ENCODE measurements at regions not wholly inside any gene's neighbourhood (a gene's known extent, or its start where the extent isn't known, plus 50 kb on each side); places are given as distances from the start of the nearest gene placed in this dataset.

DNA sequence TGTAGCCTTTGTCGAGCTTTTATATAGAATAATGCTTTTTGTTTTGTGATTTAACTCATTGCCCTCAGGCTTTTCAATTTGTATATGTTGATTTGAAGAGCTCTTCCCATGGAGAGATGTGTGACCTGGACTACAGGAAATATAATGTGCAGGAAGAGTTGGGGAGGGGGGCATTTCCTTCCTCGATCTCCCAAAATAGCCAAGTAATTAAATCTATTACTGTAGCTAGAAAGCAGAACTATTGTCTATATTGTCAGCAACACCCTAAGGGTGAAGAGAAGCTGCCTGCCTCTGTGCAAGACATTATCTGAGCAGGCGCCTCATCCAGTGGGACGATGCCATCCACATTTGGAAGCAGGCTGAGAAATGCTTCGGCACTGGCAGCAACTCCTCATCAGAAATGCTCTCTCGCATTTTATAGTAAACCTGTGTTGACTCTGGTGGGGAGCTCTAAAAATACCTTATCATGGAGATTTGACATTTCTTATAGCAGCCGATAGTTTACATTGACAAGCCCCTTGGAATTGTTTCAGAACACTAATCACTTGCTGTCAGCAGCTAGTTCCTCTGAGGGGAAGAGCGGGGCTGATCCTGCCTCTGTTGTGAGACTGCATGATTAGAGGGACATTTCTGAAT lies 392.5 kb upstream of the RGS6 start:
- peak; percentile 11 for DNase-seq (ENCODE audit: low read depth)
- TF ChIP-seq POLR2A (IDR thresholded peaks at IDR 0.05; ENCODE audit: extremely low read depth, insufficient read length), result no peak
- no peak for TF ChIP-seq MYC (IDR thresholded peaks at IDR 0.05; ENCODE audit: low read depth, low read length)
- TF ChIP-seq, protein P1, sequence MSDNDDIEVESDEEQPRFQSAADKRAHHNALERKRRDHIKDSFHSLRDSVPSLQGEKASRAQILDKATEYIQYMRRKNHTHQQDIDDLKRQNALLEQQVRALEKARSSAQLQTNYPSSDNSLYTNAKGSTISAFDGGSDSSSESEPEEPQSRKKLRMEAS (IDR thresholded peaks at IDR 0.05; ENCODE audit: low read depth, low read length), result no peak
- TF ChIP-seq, protein P2, sequence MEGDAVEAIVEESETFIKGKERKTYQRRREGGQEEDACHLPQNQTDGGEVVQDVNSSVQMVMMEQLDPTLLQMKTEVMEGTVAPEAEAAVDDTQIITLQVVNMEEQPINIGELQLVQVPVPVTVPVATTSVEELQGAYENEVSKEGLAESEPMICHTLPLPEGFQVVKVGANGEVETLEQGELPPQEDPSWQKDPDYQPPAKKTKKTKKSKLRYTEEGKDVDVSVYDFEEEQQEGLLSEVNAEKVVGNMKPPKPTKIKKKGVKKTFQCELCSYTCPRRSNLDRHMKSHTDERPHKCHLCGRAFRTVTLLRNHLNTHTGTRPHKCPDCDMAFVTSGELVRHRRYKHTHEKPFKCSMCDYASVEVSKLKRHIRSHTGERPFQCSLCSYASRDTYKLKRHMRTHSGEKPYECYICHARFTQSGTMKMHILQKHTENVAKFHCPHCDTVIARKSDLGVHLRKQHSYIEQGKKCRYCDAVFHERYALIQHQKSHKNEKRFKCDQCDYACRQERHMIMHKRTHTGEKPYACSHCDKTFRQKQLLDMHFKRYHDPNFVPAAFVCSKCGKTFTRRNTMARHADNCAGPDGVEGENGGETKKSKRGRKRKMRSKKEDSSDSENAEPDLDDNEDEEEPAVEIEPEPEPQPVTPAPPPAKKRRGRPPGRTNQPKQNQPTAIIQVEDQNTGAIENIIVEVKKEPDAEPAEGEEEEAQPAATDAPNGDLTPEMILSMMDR (IDR thresholded peaks at IDR 0.05; ENCODE audit: low read depth, low read length), result no peak
- no peak overlapping the region for H3K4me3 ChIP-seq (ENCODE audit: low read depth, low read length)

DNA sequence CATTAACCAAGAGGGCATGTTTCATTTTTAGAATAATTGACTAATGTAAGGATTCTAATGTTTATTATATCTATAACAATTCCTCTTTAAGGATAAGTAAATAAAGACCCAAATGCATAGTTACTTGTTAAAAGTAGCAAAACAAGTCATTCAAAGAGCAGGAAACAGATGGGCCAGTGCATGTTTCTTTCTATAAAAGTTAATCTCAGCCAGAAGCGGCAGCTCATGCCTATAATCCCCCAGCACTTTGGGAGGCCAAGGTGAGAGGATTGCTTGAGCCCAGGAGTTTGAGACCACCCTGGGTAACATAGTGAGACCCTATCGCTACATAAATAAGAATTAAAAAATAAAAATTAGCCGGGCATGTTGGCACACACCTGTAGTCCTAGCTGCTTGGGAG lies 391.0 kb upstream of the RGS6 start:
- no peak overlapping the region for H3K4me3 ChIP-seq (ENCODE audit: low read depth, low read length)
- DNase-seq (ENCODE audit: low read depth), result no peak
- TF ChIP-seq MYC (IDR thresholded peaks at IDR 0.05; ENCODE audit: low read depth, low read length) (no peak), POLR2A (IDR thresholded peaks at IDR 0.05; ENCODE audit: extremely low read depth, insufficient read length) (no peak)
- TF ChIP-seq, protein P2 (IDR thresholded peaks at IDR 0.05; ENCODE audit: low read depth, low read length), result no peak
- TF ChIP-seq, protein P1 (IDR thresholded peaks at IDR 0.05; ENCODE audit: low read depth, low read length), result no peak

DNA sequence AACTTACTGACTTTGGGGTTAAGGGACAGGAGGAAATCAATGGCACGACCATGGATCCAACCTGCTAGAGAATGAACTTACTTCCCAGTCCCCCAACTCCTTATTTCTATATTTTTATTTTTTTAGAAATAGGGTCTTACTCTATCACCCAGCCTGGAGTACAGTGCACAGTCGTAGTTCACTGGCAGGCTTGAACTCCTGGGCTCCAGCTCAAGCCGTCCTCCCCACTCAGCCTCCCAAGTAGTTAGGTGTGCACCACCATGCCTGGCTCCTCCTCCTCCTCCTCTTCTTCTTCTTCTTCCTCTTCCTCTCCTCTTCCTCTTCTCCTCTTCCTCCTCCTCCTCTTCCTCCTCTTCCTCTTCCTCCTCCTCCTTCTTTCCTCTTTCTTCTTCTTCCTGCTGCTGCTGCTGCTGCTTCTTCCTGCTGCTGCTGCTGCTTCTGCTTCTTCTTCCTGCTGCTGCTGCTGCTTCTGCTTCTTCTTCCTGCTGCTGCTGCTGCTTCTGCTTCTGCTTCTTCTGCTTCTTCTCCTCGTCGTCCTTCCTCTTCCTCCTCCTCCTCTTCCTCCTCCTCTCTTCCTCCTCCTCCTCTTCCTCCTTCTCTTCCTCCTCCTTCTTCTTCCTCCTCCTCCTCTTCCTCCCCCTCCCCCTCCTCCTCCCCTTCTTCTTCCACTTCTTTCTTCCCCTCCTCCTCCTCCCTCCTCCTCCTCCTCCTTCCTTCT lies 390.1 kb upstream of the RGS6 start:
- no peak for TF ChIP-seq MYC (IDR thresholded peaks at IDR 0.05; ENCODE audit: low read depth, low read length)
- TF ChIP-seq, protein P2 (IDR thresholded peaks at IDR 0.05; ENCODE audit: low read depth, low read length), result no peak
- TF ChIP-seq, protein P1 (IDR thresholded peaks at IDR 0.05; ENCODE audit: low read depth, low read length), result no peak
- TF ChIP-seq POLR2A (IDR thresholded peaks at IDR 0.05; ENCODE audit: extremely low read depth, insufficient read length), result no peak
- DNase-seq (ENCODE audit: low read depth), result peak; percentile 14
- no peak overlapping the region for H3K4me3 ChIP-seq (ENCODE audit: low read depth, low read length)

DNA sequence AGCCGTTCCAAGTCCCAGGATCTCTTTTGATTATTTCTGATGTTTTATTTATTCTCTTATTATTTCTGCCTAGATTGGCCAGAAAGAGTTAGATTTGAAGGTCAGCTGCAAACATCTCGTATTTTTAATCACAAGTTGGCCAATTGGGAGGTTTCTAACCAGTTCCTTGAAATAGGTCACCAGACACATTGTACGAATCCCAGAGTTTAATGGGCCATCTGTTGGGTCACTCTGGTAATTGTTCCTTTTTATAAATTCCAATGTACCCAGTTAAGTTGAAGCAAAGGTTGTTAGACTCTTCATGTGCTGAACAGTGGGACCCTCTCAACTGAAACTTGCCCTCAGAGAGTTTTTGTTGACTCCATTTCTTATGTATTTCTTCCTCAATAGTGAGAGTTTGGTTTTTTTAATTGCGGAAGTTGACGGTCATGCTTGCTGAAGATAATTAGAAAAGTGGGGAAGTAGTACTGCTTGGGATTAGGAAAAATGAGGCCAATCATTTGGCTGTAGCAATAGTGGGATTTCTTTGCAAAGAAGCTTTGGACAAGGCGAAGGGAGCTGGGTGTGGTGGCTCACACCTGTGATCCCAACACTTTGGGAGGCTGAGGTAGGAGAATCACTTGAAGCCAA lies 382.7 kb upstream of the RGS6 start:
- no peak for TF ChIP-seq POLR2A (IDR thresholded peaks at IDR 0.05; ENCODE audit: extremely low read depth, insufficient read length)
- TF ChIP-seq, protein P2 (IDR thresholded peaks at IDR 0.05; ENCODE audit: low read depth, low read length), result no peak
- no peak for TF ChIP-seq MYC (IDR thresholded peaks at IDR 0.05; ENCODE audit: low read depth, low read length)
- TF ChIP-seq, protein P1 (IDR thresholded peaks at IDR 0.05; ENCODE audit: low read depth, low read length), result no peak
- DNase-seq (ENCODE audit: low read depth), result no peak
- no peak overlapping the region for H3K4me3 ChIP-seq (ENCODE audit: low read depth, low read length)

DNA sequence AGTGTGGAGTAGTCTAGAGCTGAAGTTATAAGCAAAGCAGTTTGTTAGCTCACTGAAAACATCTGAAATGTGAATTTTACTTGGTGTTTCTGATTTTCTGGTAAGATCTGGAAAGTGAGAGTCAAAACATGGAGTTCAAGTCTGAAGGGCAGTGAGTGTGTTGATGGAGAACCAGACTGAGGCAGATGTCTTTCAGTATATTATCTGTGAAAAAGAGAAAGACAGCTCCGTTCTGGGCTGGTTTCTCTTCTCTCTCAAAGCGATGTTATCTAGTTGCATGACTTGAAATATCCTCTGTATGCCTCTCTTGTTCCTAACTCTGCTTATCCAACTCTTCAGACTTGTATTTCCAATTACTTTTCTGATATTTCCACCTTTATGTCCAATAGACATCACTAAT lies 381.9 kb upstream of the RGS6 start:
- TF ChIP-seq, protein P2 (IDR thresholded peaks at IDR 0.05; ENCODE audit: low read depth, low read length), result no peak
- TF ChIP-seq MYC (IDR thresholded peaks at IDR 0.05; ENCODE audit: low read depth, low read length) (no peak), POLR2A (IDR thresholded peaks at IDR 0.05; ENCODE audit: extremely low read depth, insufficient read length) (no peak)
- TF ChIP-seq, protein P1 (IDR thresholded peaks at IDR 0.05; ENCODE audit: low read depth, low read length), result no peak
- no peak for DNase-seq (ENCODE audit: low read depth)
- H3K4me3 ChIP-seq (ENCODE audit: low read depth, low read length), result no peak overlapping the region

Measured in NB4 (cell line).